GM12878 (cell line): ENCODE measurements at regions not wholly inside any gene's neighbourhood (a gene's known extent, or its start where the extent isn't known, plus 50 kb on each side); places are given as distances from the start of the nearest gene placed in this dataset.

Source experiments
- JUND ChIP-seq: IDR thresholded peaks from 2 replicates; pipeline ENCODE4 v1.6.1; 2012; ENCODE audit warnings: low read depth, mild to moderate bottlenecking, low read length, improper control_type of control experiment, moderate library complexity
- NFYA ChIP-seq: IDR thresholded peaks from 2 replicates; pipeline ENCODE4 v1.6.1; 2011; ENCODE audit warnings: low read depth, mild to moderate bottlenecking, low read length, improper control_type of control experiment, borderline replicate concordance
- NFYB ChIP-seq: IDR thresholded peaks from 2 replicates; pipeline ENCODE4 v1.6.1; 2011; ENCODE audit warnings: low read depth, mild to moderate bottlenecking, low read length, improper control_type of control experiment, moderate library complexity; ENCODE audit not compliant: insufficient read depth
- RFX5 ChIP-seq: IDR thresholded peaks from 2 replicates; pipeline ENCODE4 v1.6.1; 2011; ENCODE audit warnings: low read depth, low read length, improper control_type of control experiment

- no peak for TF ChIP-seq JUND
- TF ChIP-seq NFYA = no peak
- no peak for TF ChIP-seq NFYB
- TF ChIP-seq RFX5 = no peak
Measured at GRCh38 chr6:6771224-6771945, 182.9 kb downstream of the LY86 start.
